HG03060 (cell line): ENCODE measurements at regions not wholly inside any gene's neighbourhood (a gene's known extent, or its start where the extent isn't known, plus 50 kb on each side); places are given as distances from the start of the nearest gene placed in this dataset.

Source experiments
- ATAC-seq: cut with Tn5 transposase; IDR thresholded peaks from one replicate; pipeline ENCODE4 v1.9.1; 2021; ENCODE audit warnings: low read depth, moderate number of reproducible peaks; ENCODE audit not compliant: unreplicated experiment

GRCh38 chr2:155708071-155708470, 624.5 kb downstream of the NR4A2 start:
- ATAC-seq = no peak

GRCh38 chr2:155703917-155704316, 628.6 kb downstream of the NR4A2 start:
- no peak for ATAC-seq

GRCh38 chr2:155703048-155703447, 629.5 kb downstream of the NR4A2 start:
- ATAC-seq = no peak

GRCh38 chr2:155701721-155702120, 630.8 kb downstream of the NR4A2 start:
- ATAC-seq = no peak

GRCh38 chr2:155696571-155696970, 636.0 kb downstream of the NR4A2 start:
- no peak for ATAC-seq

GRCh38 chr2:155695505-155695904, 637.0 kb downstream of the NR4A2 start:
- ATAC-seq = no peak

- ATAC-seq = no peak
Measured at GRCh38 chr2:155692856-155693255, 639.7 kb downstream of the NR4A2 start.

GRCh38 chr2:155692106-155692505, 640.4 kb downstream of the NR4A2 start:
- ATAC-seq = no peak

GRCh38 chr2:155690785-155691184, 641.7 kb downstream of the NR4A2 start:
- peak; percentile 98 for ATAC-seq

GRCh38 chr2:155689791-155690190, 642.7 kb downstream of the NR4A2 start:
- ATAC-seq = no peak

- no peak for ATAC-seq
Measured at GRCh38 chr2:155687181-155687580, 645.3 kb downstream of the NR4A2 start.

GRCh38 chr2:155679647-155680046, 652.9 kb downstream of the NR4A2 start:
- ATAC-seq = peak; percentile 84

GRCh38 chr2:155675920-155676319, 656.6 kb downstream of the NR4A2 start:
- ATAC-seq = no peak

GRCh38 chr2:155665704-155666103, 666.8 kb downstream of the NR4A2 start:
- ATAC-seq = no peak

- no peak for ATAC-seq
Measured at GRCh38 chr2:155663265-155663664, 669.3 kb downstream of the NR4A2 start.

- ATAC-seq = no peak
Measured at GRCh38 chr2:155662224-155662623, 670.3 kb downstream of the NR4A2 start.

- no peak for ATAC-seq
Measured at GRCh38 chr2:155653176-155653575, 679.3 kb downstream of the NR4A2 start.

- no peak for ATAC-seq
Measured at GRCh38 chr2:155651851-155652250, 680.7 kb downstream of the NR4A2 start.

- no peak for ATAC-seq
Measured at GRCh38 chr2:155645791-155646190, 686.7 kb downstream of the NR4A2 start.

GRCh38 chr2:155643056-155643775, 689.3 kb downstream of the NR4A2 start:
- no peak for ATAC-seq

- ATAC-seq = no peak
Measured at GRCh38 chr2:155633887-155634570, 698.5 kb downstream of the NR4A2 start.
